ENCODE measurements at regions not wholly inside any gene's neighbourhood (a gene's known extent, or its start where the extent isn't known, plus 50 kb on each side); places are given as distances from the start of the nearest gene placed in this dataset.

GRCh38 chr5:125981016-125981415, 442.2 kb upstream of the GRAMD2B start:
- TF ChIP-seq POLR2A (IDR thresholded peaks at IDR 0.05; ENCODE audit: low read depth): no peak
- TF ChIP-seq, protein P1, sequence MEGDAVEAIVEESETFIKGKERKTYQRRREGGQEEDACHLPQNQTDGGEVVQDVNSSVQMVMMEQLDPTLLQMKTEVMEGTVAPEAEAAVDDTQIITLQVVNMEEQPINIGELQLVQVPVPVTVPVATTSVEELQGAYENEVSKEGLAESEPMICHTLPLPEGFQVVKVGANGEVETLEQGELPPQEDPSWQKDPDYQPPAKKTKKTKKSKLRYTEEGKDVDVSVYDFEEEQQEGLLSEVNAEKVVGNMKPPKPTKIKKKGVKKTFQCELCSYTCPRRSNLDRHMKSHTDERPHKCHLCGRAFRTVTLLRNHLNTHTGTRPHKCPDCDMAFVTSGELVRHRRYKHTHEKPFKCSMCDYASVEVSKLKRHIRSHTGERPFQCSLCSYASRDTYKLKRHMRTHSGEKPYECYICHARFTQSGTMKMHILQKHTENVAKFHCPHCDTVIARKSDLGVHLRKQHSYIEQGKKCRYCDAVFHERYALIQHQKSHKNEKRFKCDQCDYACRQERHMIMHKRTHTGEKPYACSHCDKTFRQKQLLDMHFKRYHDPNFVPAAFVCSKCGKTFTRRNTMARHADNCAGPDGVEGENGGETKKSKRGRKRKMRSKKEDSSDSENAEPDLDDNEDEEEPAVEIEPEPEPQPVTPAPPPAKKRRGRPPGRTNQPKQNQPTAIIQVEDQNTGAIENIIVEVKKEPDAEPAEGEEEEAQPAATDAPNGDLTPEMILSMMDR (IDR thresholded peaks at IDR 0.05): no peak

All from esophagus muscularis mucosa (tissue), 3 donors.